ENCODE measurements at regions not wholly inside any gene's neighbourhood (a gene's known extent, or its start where the extent isn't known, plus 50 kb on each side); places are given as distances from the start of the nearest gene placed in this dataset.
"Not testable (repeated sequence)": the region's sequence is repeated elsewhere in the genome, so short reads cannot be mapped to it uniquely, and the experiment has no call there.

DNA sequence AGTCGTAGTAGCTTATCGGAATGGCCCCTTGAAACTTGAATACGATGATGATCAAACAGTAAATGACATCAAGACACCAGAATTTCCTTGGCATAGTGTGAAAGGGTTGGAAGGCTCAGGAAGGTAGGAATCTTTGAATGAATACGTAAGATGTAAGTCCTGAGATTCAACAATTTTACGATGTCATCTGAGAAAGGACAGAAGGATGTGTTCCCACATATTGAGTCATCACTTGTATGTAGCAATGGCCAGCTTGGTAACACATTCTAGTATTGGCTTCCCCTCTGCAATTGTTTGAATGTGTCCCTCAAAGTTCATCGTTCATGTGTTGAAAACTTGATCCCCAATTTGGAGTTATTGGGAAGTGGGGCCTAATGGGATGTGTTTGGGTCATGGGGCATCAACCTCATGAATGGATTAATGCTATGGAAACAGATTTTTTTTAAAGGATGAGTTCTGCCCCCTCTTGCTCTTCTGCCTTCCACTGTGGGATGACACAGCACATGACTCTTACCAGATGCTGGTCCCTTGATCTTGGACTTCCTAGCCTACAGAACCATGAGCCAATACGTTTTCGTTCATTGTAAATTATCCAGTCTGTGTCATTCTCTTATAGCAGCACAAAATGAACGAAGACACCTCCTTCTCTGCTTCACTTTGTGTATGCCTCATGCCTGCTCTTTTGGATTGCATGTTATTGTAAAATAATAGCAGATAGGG, 284.6 kb downstream of the BCAT1 start:
- no peak for DNase-seq

DNA sequence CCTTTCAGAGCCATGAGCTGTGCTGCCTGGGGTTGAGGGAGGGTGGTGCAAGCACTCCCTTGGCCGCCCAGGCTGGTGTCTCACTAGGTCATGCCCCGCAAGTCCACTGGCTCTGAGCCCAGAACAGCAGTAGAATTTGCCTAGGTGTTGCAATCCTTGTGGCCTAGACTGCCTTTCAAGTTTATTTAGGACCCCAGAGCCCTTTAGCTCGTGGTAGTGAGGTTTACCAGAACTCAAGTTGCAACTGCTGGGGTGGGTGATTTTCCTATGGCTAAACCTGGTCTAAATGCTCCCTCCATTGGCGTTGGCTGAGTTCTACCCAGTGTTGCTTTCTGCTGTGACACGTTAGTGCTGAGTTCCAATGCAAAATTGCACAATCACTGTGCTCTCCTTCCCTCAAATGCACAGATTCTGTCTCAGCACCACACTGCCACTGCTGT, 287.2 kb downstream of the BCAT1 start:
- DNase-seq = no peak

- no peak for DNase-seq
Observed at GRCh38 chr12:24659016-24659415, 289.9 kb downstream of the BCAT1 start.

DNA sequence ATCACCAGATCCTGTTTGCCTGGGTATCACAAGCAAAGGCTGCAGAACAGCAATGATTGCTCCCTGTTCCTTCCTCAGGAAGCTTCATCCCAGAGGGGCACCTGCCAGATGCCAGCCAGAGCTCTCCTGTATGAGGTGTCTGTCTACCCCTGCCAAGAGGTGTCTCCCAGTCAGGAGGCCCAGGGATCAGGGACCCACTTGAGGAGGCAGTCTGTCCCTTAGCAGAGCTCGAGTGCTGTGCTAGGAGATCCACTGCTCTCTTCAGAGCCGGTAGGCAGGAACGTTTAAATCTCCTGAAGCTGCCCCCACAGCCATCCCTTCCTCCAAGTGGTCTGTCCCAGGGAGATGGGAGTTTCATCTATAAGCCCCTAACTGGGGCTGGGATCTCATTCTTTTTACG, 294.6 kb downstream of the BCAT1 start:
- DNase-seq = not testable (repeated sequence)

- no peak for DNase-seq
Observed at GRCh38 chr12:24649634-24650033, 299.3 kb downstream of the BCAT1 start.

GRCh38 chr12:24649209-24649608, 299.7 kb downstream of the BCAT1 start:
- DNase-seq = no peak

GRCh38 chr12:24645254-24645653, 303.6 kb downstream of the BCAT1 start:
- DNase-seq = no peak

GRCh38 chr12:24643120-24644119, 305.5 kb downstream of the BCAT1 start:
- DNase-seq = no peak

DNA sequence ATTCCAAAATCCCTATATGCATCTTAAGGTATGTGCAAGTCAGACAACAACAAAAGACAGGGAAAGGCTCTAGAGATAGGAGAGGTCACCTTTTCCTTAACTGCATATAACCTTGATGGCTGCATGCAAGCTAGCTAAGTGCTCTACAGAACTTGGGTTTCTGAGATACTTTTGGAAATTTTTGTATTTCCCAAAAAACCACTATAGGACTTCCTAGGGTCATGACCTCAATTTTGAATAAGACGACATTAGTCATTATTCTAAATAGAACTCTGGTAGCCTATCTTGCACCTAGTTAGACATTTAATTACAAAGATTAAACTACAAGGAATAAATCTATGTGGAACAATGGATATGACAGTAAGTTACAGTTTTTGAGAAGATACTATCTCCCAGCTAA, 309.3 kb downstream of the BCAT1 start:
- no peak for DNase-seq

GRCh38 chr12:24632466-24632865, 316.4 kb downstream of the BCAT1 start:
- DNase-seq = no peak

DNA sequence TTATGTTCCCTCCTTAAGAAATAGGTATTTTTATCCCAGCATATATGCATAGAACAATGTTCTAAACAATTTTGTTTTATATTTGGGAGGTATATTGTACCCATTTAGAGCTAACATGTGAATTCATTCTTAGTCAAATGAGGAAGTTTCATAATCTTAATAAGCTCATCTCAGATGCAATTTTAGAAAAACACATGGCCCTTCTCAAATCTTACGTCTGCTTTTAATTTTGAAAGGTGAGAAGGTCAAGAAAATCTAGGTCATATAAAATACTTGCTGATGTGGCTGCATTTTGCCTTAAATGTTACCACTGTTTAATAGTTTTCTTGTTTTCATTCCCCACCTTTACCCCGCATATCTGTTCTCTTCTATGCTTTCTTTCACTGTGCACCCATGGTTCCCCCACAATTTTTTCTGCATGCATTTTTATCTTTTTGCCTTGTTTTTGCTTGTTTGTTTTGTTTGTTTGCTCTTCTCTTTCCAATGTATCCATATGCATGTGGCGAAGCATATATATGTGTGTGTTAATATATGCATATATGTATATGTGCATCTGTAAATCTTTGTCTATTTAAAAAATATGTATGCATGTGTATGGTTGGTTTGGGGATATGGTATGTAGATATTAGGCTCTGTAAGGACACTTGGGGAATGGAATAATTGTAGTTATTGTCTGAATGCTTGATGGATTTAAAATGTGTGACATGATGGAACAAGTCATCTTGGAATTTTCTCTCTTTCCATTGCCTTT, 317.1 kb downstream of the BCAT1 start:
- no peak for DNase-seq

GRCh38 chr12:24630856-24631255, 318.0 kb downstream of the BCAT1 start:
- no peak for DNase-seq

GRCh38 chr12:24630446-24630845, 318.5 kb downstream of the BCAT1 start:
- no peak for DNase-seq

- no peak for DNase-seq
Observed at GRCh38 chr12:24625103-24625502, 323.8 kb downstream of the BCAT1 start.

GRCh38 chr12:24619954-24620353, 328.9 kb downstream of the BCAT1 start:
- DNase-seq = not testable (repeated sequence)

DNA sequence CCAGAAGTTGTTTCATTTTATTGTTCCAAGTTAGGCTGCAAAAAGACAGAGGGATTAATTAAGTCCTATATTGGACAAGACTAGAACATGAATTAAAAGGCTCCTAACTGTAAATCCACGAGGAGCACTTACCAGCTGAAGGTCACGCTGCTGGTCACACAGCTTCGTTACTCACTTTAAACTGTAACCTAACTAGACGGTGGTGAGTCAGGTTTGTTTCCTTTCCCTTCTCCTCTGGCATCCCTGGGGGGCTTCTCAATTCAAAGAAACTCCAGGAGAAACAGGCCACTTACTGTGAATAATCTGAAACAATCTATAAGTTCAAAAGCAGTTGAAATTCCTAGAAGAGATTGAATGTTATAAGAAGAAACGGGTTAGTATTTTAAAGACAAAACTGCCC, 331.4 kb downstream of the BCAT1 start:
- DNase-seq = no peak

DNA sequence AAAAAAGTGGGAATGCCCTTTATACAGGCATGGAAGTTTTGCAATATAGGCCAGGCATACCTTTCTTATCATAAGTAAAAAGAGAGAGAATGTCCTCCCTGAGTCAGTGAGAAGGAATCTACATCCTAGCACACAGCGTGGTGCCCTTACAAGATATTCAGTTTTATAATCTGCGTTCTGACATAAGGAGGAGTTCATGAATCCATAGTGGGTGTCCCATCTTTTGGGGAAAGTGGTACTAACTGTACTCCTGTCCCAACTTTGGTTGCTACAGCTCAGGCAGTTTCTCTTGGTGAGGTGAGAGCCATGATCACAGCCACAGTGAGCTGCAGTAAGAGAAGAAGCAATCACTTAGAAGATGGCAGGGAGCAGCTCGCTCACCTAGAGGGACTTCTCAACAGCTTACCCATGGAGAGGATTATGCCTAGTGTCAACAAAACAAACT, 332.9 kb downstream of the BCAT1 start:
- no peak for DNase-seq

DNA sequence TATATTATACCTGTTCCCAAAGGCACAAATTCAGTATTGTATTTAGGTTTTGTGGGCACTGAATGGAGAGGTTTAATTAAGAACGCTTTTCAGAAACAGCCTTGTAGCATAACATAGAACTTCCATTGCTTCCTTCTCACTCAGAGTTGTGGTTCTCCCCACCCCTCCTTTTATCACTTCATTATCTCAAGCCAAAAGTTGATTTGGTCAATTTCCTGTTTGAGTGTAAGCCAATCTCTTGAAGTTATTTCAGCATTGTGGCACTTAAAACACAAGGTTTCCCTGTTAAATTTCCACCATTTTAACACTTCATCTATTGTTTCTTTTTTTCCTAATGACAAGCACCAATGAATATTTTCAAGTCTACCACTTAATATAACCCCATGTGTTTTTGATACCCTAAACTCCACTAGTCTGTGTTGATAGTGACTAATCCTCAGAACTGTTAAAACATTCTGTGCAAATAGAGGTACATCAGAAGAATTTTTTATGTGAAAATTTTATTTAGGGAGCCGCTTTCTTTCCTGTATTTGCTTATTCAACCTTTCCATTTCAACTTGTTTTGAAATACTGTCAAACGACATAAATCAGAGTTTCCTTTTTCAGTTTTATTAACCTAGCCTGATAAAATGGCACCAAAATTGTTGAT, 340.1 kb downstream of the BCAT1 start:
- no peak for DNase-seq

DNA sequence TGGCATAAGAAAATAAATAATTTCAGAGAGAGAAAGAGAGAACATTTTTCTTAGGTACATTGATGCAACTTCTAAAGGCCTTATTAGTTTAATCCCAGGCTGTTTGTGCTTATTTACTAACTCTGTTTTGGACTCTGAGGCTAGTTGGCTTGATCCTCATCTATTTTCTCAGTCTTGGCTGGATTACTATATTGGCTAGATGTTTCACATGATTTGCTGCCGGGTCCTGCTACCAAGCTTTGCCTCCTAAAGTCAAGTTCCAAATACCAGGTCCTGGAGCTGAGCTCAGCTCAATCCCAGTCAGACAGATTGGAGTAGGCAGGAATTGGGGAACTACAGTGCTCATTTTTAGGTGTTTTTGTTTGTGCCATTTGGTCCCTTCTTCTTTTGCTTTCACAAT, 340.8 kb downstream of the BCAT1 start:
- no peak for DNase-seq

DNA sequence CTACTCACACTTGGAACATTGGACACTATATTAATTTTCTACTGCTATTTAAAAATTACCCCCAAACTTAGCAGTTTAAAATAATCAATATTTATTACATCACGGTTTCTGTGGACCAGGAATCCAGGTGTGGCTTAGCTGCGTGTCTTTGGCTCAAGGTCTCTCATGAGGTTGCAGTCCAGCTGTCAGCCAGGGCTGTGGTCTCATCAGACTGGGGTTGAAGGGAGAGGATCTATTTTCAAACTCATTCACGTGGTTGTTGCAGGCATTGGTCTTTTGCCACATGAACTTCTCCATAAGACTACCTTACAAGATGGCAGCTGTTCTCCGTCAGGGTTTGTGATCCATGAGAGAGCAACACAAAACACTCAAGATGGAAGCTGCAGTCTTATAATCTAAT, 343.0 kb downstream of the BCAT1 start:
- no peak for DNase-seq

DNA sequence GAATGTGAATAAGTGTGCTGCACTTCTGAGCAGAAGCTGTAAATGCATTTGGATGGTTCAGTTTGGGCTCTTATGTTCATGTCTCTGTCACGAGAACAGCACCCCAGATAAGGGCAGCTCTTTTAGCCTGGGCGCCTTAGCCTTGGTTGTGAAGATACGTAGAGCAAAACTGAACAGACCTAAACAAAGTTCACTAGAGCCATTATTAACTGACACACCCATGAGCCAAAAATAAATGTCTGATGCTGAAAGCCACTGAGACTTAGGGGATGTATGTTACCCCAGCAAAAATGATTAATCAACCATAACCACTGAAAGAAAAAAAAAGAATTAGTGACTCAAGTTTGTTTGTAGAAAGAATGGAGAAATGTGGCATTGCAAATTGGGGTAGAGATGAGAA, 343.4 kb downstream of the BCAT1 start:
- no peak for DNase-seq

GRCh38 chr12:24603371-24603770, 345.5 kb downstream of the BCAT1 start:
- DNase-seq = no peak

DNA sequence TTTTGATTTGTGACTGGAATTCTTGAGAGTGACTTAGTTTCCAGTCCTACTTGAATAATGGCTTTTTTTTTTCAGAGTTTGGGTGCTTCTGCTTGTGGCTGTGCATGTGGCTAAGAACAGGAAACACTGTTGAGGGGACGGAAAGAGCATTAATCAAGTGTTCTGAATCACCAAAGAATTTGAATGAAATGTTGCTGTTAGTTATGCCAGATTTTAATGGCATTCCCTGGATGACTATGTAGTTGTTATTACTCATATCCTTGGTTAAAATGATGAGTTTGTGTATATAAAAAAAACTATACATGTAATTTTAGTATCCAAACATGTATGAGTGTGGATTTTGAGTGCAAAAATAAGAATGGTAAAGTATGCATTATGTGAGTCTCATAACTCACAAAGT, 347.9 kb downstream of the BCAT1 start:
- DNase-seq = no peak

Measured in 8988T (cell line).